Upper lobe of left lung (tissue), 6 donors: ENCODE measurements at regions not wholly inside any gene's neighbourhood (a gene's known extent, or its start where the extent isn't known, plus 50 kb on each side); places are given as distances from the start of the nearest gene placed in this dataset.

Experiments
- ATAC-seq, 2 donors: fragments of 200-7000 bp; cut with Tn5 transposase; one replicate each; pipeline ENCODE4 v1.9.1; 2022; ENCODE audit warnings: mild to moderate bottlenecking in 2 of 2, moderate library complexity in 2 of 2; ENCODE audit not compliant: low FRiP score in 2 of 2
- DNase-seq, 2 donors: peaks; one replicate each; pipeline ENCODE4 v3.0.0-alpha.2; 2019 to 2020
- H3K27ac ChIP-seq, 4 donors: fragments of 200-600 bp; sonication (generic); one replicate each; pipeline ENCODE4 v1.5.1; 2016 to 2019
- H3K27me3 ChIP-seq, 4 donors: fragments of 200-600 bp; sonication (generic); one replicate each; pipeline ENCODE4 v1.5.1; 2017 to 2019
- H3K36me3 ChIP-seq, 4 donors: fragments of 200-600 bp; sonication (generic); one replicate each; pipeline ENCODE4 v1.5.1; 2016 to 2019
- H3K4me1 ChIP-seq, 4 donors: fragments of 200-600 bp; sonication (generic); one replicate each; pipeline ENCODE4 v1.5.1; 2018 to 2019
- H3K4me3 ChIP-seq, 4 donors: fragments of 200-600 bp; sonication (generic); one replicate each; pipeline ENCODE4 v1.5.1; 2017 to 2019; ENCODE audit warnings: mild to moderate bottlenecking in 2 of 4, moderate library complexity in 1 of 4
- H3K9me3 ChIP-seq, 4 donors: fragments of 200-600 bp; sonication (generic); one replicate each; pipeline ENCODE4 v1.5.1; 2018 to 2019
- EP300 ChIP-seq, 4 donors: sonication (generic); formaldehyde crosslinking; IDR thresholded peaks; one replicate each; pipeline ENCODE4 v1.5.1; 2017; ENCODE audit warnings: antibody characterized with exemption in 4 of 4, control low read depth in 2 of 4
- POLR2A ChIP-seq, 4 donors: fragments of 450-650 bp; IDR thresholded peaks; one replicate each; pipeline ENCODE4 v1.5.1; 2016 to 2017; ENCODE audit warnings: antibody characterized with exemption in 4 of 4, mild to moderate bottlenecking in 2 of 4
- POLR2AphosphoS5 ChIP-seq, 2 donors: sonication (generic); formaldehyde crosslinking; IDR thresholded peaks; one replicate each; pipeline ENCODE4 v1.5.1; 2017; ENCODE audit warnings: antibody characterized with exemption in 2 of 2
- WGBS, 2 donors: methylation state at CpG; one replicate each; pipeline ENCODE4 v1.1.5; 2017 to 2018; 5-methylcytosine and 5-hydroxymethylcytosine counted together
- TF ChIP-seq, protein P1 (sequence below), 6 experiments: fragments of 450-650 bp in 4 of 6; fragments of 200-600 bp in 2 of 6; sonication (generic) in 2 of 6; IDR thresholded peaks; one replicate each; pipeline ENCODE4 v1.5.1; 2016 to 2019; ENCODE audit warnings: antibody characterized with exemption in 6 of 6
- donor health status: DM: no; HTN: no; CAD: no; lungs with moderate emphysema.
- donor health status: DM: no; HTN: yes; CAD: no; lungs with severe emphysema.

DNA sequence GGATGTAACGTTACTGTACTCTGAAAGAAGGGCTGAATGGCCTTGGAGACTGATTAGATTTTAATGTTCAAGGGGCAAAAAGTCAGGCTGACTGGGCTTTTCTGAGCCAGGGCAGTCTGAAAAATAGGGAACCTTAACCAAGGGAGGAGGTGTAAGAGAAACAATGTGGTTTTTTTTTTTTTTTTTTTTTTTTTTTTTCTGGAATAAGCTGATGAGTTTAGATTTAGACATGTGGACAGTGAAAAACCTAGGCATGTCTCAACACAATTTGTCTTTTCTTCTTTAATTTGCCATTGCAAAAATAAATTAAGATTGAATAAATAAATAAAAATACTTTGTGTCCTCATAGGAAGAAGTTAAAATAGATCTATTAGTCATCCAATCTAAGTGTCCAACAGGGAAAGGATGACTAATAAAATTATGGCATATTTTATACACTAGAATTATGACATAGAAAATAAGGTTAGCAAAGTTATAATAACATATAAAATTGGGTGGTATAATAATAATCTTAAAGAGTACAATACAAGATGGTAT is 237.6 kb upstream of the TRIB2 start:
- Histone ChIP-seq H3K4me3 (no peak overlapping the region), H3K36me3 (no peaks in the 10 kb centered on the region), H3K27me3 (no peaks in the 10 kb centered on the region), H3K9me3 (no peaks in the 10 kb centered on the region), H3K27ac (no peak overlapping the region), H3K4me1 (no peaks in the 10 kb centered on the region)
- TF ChIP-seq EP300 (IDR thresholded peaks at IDR 0.05) (no peak), POLR2AphosphoS5 (IDR thresholded peaks at IDR 0.05) (no peak), POLR2A (IDR thresholded peaks at IDR 0.05) (no peak)
- TF ChIP-seq, protein P1, sequence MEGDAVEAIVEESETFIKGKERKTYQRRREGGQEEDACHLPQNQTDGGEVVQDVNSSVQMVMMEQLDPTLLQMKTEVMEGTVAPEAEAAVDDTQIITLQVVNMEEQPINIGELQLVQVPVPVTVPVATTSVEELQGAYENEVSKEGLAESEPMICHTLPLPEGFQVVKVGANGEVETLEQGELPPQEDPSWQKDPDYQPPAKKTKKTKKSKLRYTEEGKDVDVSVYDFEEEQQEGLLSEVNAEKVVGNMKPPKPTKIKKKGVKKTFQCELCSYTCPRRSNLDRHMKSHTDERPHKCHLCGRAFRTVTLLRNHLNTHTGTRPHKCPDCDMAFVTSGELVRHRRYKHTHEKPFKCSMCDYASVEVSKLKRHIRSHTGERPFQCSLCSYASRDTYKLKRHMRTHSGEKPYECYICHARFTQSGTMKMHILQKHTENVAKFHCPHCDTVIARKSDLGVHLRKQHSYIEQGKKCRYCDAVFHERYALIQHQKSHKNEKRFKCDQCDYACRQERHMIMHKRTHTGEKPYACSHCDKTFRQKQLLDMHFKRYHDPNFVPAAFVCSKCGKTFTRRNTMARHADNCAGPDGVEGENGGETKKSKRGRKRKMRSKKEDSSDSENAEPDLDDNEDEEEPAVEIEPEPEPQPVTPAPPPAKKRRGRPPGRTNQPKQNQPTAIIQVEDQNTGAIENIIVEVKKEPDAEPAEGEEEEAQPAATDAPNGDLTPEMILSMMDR (IDR thresholded peaks at IDR 0.05) = no peak
- DNase-seq (no peak), ATAC-seq (peak in 1 of 2 donors; percentile 34)
- WGBS, 2 donors = 67 to 97% methylated on average over 1 of the region's 1 CpG

DNA sequence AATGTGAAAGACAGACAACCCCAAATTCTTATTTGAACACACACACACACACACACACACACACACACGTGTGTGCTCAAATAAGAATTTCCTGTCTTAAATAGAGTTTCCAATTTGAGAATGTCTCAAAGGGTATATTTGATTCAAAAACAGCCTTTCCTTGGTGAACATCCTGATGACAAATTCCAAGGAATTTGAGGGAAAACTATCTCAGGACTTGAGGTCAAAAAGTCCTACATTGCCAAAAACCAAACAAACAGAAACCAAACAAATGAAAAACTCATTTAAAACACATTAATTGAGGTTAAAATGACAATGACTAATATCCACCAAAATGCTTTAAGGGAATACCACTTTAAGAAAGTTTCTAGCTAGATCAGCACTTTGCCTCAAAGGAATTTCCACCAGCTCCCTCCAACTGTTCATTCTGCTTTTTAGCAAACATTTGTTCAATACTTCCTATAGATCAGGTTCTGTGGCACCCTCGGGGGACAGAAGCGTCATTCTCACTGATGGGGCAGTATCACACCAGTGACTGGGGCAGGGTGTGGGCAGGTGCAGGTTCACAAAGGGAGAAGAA is 232.1 kb upstream of the TRIB2 start:
- no peaks in the 10 kb centered on the region for H3K27me3 ChIP-seq
- no peaks in the 10 kb centered on the region for H3K36me3 ChIP-seq
- TF ChIP-seq POLR2AphosphoS5 (IDR thresholded peaks at IDR 0.05) = no peak
- TF ChIP-seq, protein P1 (IDR thresholded peaks at IDR 0.05) = no peak
- TF ChIP-seq EP300 (IDR thresholded peaks at IDR 0.05) = no peak
- no peak for TF ChIP-seq POLR2A (IDR thresholded peaks at IDR 0.05)
- H3K4me3 ChIP-seq = no peak overlapping the region
- no peak overlapping the region for H3K27ac ChIP-seq
- H3K9me3 ChIP-seq = no peaks in the 10 kb centered on the region
- WGBS, 2 donors = 79 to 84% methylated on average over 3 of the region's 3 CpGs
- ATAC-seq (no peak), DNase-seq (no peak)
- peaks cover 0 to 6% (median 1%) of the 10 kb centered on the region in 4 donors for H3K4me1 ChIP-seq

DNA sequence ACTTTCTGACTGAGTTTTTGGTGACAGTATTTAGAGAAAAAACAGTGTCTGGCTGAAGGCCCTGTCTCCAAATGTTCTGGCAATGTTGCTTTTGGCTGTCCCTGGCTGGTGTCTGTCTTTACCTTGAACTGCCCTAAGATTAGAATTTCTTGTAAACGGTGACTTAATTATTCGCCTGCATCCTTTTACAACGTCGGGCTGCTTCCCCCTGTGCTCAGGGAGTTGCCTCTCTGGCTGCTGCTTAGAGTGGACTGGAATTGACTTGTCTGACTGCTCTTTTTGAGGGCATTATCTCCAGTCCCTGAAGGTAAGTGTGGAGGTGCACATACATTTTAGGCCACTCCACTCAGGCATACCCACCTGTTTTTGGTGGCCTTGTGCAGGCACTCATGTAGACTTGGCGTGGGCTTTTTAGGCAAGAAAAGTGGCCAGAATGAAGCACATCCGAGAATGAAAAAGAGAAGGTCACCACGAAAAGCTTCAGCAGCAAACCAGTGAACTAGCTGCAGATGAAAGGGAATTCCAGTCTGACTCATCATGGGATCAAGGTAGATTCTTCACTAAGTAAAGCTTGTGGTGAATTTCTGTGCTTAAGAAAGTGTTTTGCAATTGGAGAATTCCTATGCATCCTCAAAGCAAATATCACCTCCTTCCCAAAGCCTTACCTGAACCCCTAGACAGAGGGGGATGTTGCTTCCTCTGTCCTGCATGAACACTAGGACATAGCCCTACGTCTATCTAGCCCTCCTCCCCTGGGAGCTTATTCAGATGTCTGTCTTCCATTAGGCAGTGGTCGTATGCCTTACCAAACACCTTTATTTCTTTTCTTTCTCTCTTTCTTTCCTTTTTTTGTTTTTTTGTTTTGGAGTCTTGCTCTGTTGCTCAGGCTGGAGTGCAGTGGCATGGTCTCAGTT is 230.3 kb upstream of the TRIB2 start:
- Histone ChIP-seq H3K27me3 (no peaks in the 10 kb centered on the region), H3K27ac (no peak overlapping the region), H3K4me3 (no peak overlapping the region), H3K4me1 (peaks cover 0 to 6% (median 1%) of the 10 kb centered on the region in 4 donors), H3K9me3 (no peaks in the 10 kb centered on the region), H3K36me3 (no peaks in the 10 kb centered on the region)
- ATAC-seq = no peak
- TF ChIP-seq POLR2AphosphoS5 (IDR thresholded peaks at IDR 0.05) = no peak
- TF ChIP-seq, protein P1 (IDR thresholded peaks at IDR 0.05) = no peak
- no peak for TF ChIP-seq EP300 (IDR thresholded peaks at IDR 0.05)
- no peak for TF ChIP-seq POLR2A (IDR thresholded peaks at IDR 0.05)
- WGBS, 2 donors = 84 to 87% methylated on average over 9 of the region's 9 CpGs
- no peak for DNase-seq

DNA sequence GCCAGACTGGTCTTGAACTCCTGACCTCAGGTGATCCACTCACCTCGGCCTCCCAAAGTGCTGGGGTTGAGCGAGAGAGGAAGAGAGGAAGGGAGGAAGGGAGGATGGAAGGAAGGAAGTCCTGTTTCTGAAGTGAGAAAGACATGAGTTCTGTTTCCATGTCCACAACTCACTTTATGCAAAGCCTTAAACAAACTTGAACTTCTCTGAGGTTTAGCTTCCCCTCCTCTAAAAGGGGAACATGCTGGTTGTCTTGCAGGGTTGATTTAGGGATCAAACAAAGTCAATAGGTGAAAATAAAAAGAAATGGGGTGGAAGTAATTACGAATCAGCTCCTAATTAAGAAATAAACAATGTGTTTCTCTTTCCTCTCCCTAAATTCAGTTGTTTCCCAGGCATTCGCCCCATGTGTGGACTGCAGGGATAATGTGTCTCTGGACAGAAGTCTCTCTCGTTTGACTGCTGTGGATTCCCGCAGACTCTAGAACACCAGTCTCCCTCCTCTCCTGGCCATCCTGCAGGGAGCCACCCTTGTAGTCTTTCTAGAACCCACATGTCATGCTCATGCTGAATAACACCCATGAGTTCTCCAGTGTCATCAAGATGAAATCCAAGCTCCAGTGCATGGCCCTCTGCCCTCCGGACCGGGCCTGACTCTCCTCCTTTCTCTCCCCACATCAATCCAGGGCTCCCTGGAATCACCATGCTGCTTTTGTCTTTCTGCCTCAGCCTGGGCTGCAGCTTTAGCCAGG is 229.3 kb upstream of the TRIB2 start:
- Histone ChIP-seq H3K36me3 (no peaks in the 10 kb centered on the region), H3K9me3 (no peaks in the 10 kb centered on the region), H3K4me1 (peaks cover 0 to 6% (median 1%) of the 10 kb centered on the region in 4 donors), H3K27me3 (no peaks in the 10 kb centered on the region), H3K27ac (no peak overlapping the region), H3K4me3 (no peak overlapping the region)
- ATAC-seq (no peak), DNase-seq (no peak)
- TF ChIP-seq POLR2AphosphoS5 (IDR thresholded peaks at IDR 0.05) (no peak), EP300 (IDR thresholded peaks at IDR 0.05) (no peak), POLR2A (IDR thresholded peaks at IDR 0.05) (no peak)
- TF ChIP-seq, protein P1 (IDR thresholded peaks at IDR 0.05) = no peak
- 82 to 85% methylated on average over 8 of the region's 8 CpGs for WGBS, 2 donors
